Activated T-helper 1 cell treated with anti-CD3 and anti-CD28 coated beads, Interleukin-2, amount 50 U/mL, for 16 hours (primary cell): ENCODE measurements at regions not wholly inside any gene's neighbourhood (a gene's known extent, or its start where the extent isn't known, plus 50 kb on each side); places are given as distances from the start of the nearest gene placed in this dataset.

ENCODE experiments used
- DNase-seq, 2 donors: peaks; one replicate each; pipeline ENCODE4 v3.0.0-alpha.2; 2020; ENCODE audit warnings: low read depth in 1 of 2, low spot score in 1 of 2

DNA sequence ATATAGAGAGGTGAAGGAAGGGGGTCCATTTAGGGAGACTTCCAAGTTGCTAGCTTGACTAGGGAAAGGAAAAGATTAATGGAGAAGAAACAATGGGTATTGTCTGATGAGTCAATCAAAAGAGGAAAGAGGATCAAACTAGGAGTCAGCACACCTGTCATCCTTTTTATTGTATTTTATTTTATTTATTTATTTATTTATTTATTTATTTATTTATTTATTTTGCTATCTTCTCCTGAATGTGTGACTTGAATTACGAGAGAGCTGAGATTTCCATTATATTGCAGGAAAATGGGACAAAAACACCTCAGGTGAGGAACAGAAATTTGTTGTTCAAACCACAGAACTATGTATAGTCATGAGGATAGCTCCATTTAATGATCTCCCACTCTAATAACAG is 58.9 kb downstream of the NUDT11 start:
- DNase-seq = no peak

DNA sequence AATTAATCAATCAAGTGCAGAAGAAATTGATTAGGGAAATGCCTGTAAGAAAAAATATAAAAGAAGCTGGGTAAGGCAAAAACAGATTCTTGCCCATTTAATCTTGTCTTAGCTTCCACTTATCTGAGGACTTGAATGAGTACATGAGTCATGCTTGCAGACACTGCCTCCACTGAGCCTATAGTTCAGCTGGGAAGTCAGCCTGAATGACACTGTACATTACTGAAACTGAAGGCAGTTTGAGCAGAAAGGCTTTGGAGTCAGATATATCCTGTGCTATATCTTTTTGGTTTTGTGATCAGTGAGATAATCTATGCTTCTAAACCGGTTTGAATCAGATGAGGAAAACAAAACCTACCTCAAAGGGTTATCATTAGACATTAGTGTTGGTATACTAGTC is 61.3 kb downstream of the NUDT11 start:
- DNase-seq = no peak

DNA sequence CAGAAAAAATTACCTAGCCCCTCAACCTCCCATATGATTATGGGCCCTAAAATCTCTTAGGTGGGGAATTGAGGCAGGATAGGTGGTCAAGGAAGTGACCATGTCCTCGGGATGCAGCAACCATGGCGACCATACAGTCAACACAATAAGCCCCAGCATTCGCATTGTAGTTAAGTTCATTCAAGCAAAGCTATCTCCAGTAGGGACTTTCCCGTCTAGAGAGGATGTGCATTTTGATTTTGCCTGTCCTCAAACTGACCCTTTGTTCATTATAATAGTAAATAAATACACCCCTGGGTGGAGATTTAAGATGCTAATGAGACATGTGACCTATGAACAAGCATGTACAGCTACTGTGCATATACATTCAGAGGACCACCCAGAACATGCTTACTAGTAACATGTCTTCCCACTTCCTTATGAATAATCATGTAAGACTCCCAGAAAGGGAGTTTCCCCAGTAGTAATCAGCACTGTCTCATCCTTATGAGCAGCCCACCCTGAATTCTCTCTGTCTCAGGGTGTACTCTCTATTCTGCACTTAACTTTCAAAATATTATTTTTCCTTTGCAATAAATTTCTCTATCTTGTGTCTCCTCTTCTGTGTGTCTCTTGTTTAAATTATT is 74.3 kb downstream of the NUDT11 start:
- DNase-seq = no peak

DNA sequence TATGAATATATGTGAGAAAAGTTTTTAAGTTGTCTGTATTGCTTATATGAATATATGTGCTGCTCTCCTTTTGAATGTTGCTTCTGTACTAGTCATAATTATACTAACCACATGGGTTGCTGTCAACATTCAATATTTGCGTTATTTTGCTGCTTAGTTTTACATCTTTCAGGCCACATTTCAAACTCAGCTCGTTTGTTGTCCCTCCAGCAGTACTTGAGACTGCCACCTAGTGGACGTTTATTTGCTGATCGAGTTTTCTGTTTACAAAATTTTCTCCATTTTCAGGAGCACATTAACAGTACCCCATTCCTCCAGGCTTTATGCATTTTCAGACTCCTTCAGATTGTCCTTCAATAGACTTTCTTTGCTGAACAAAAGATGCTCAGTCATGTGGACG is 75.8 kb downstream of the NUDT11 start:
- DNase-seq = no peak

DNA sequence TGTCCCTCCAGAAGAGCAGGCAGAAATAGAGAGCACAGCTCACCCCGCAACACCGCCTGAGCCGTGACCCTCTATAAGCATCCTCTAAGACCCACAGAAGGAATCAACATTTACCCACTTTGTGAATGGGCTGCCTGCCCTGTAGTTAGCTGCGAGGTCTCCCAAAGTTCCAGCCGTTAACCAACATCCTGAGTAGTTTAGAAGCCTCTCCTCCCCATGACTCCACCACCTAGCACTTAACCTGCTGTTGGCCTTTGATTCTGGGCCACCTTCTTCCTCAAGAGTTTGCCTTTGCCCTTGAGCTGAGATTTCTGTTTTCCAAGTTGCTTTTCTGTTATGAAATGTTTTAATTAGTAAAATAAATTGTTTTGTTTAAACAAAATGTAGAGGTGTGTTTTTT is 75.8 kb downstream of the NUDT10 start:
- DNase-seq = no peak

DNA sequence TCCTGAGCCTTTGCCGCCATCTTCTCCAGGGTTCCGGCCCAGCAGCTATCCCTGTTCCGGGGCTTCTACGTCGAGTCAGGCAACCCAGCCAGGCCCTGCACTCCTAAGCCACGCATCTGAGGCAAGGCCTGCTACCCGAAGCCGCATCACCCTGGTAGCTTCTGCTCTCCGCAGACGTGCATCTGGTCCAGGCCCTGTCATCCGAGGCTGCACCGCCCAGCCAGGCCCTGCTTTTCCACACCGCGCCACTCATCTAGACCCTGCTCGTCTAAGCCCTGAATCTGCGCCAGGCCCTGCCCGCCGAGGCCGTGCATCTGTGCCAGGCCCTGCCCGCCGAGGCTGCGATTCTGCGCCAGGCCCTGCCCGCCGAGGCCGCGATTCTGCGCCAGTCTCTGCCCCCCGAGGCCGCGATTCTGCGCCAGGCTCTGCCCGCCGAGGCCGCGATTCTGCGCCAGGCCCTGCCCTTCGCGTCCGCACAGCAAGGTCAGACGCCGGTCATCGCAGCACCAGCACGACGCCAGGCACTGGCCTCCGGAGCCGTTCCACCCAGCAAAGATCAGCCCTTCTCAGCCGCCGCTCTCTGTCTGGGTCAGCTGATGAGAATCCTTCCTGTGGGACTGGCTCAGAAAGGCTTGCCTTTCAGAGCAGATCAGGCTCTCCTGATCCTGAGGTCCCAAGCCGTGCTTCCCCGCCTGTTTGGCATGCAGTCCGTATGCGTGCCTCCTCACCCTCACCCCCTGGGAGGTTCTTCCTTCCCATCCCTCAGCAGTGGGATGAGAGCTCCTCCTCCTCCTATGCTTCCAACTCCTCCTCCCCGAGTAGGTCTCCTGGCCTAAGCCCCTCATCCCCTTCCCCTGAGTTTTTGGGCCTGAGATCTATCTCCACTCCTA is 75.1 kb downstream of the NUDT10 start:
- DNase-seq = no peak

DNA sequence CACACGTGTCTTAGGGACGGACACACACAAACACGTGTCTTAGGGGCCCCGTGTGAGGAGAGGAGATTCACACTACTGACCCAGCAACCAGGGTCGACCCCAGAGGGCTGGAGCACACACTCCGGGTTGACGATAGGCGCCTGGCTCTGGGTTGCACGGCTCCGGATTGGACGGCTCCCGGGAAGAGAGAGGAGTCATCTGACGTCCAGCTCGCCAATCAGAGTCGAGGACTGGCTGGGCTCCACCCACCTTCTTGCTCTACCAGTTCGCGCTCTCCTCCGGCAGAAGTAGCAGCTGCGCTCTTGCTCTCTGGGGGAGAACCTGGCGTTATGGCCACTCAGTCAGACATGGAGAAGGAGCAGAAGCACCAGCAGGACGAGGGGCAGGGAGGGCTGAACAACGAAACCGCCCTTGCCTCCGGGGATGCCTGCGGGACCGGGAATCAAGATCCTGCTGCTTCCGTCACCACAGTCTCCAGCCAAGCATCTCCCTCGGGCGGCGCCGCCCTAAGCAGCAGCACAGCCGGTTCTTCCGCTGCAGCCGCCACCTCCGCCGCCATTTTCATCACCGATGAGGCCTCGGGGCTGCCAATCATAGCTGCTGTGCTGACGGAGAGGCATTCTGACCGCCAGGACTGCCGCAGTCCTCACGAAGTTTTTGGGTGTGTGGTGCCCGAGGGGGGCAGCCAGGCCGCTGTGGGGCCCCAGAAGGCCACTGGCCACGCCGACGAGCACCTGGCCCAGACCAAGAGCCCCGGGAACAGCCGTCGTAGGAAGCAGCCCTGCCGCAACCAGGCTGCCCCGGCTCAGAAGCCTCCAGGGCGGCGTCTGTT is 74.3 kb downstream of the NUDT10 start:
- DNase-seq = no peak

DNA sequence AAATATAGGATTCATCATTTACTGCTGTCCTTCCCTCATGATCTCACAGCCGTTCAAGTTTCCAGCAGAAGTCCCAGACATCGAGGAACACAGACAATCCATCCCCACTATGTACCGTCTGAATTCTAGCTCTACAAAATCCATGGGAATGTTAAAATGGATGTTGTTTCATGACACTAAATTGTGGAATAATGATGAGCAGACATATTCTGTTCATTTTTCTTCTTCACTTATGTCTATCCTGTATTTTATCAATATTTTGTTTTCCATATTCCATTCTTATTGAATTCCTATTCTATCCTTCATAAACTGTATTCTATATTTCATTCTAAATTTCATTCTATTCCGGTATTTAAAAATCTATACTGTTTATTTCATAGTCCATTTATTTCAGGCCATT is 71.8 kb downstream of the NUDT10 start:
- no peak for DNase-seq

DNA sequence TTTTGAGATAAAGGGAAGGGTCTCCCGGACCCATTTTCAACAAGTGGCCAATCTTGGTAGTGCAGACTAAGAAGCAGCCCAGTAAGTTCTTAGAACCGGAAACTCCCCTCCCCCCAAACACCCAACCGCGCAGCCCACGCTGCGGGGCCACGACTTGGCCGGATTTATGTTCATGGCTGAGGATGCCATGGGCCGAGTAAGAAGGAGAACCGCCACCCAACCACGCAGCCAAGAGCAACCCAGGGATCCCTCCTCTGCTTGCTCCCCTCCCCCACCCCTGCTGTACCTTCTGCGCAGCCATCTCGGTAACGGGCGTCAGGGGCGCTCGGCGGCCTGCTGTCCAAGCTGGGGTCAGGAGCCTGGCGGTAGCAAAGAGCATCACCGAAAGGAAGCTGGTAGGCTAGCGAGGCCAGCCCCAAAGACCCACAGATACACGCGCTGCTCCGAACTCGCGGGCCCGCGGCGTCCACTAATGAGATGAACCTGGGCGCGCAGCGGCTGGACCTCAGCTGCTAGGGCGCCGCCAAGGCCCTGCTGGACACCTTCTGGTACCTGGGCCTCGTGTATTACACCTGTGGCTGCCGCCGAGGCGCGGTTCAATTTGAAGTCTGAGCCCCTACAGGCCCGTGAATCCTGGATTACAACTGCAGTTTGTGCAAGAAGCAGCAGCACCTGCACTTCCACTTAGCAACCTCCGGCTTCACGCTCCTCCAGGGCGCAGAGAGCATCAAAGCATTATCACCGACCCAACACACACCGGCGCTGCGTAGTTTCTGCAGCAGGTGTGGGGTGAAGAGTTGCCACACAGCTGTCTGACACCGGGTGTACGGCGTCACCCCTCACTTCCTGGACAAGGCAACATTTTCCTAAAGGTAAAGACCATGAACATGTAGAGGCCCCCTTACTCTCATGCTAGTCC is 63.4 kb downstream of the NUDT10 start:
- DNase-seq = peak; percentile 16 to 17

DNA sequence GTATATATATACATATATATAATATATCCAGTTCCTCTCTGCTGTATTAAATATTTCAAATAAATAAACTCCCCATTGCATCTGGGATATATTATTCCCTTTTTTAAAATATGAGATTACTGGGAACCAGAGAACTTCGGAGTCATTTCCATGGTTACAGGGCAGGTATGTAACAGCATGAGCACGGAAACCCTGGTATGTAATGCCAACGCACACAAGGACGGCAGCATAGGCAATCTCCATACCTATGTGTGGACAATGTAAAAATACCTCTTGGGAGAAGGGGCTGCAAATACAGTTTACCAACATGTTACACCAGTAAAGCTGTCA is 62.8 kb downstream of the NUDT10 start:
- no peak for DNase-seq
